M059J (cell line): ENCODE measurements at regions not wholly inside any gene's neighbourhood (a gene's known extent, or its start where the extent isn't known, plus 50 kb on each side); places are given as distances from the start of the nearest gene placed in this dataset.
"Not testable (repeated sequence)": the region's sequence is repeated elsewhere in the genome, so short reads cannot be mapped to it uniquely, and the experiment has no call there.

Experiments
- DNase-seq: peaks from one replicate; pipeline ENCODE4 v3.0.0-alpha.2; 2012; ENCODE audit warnings: low read depth

DNA sequence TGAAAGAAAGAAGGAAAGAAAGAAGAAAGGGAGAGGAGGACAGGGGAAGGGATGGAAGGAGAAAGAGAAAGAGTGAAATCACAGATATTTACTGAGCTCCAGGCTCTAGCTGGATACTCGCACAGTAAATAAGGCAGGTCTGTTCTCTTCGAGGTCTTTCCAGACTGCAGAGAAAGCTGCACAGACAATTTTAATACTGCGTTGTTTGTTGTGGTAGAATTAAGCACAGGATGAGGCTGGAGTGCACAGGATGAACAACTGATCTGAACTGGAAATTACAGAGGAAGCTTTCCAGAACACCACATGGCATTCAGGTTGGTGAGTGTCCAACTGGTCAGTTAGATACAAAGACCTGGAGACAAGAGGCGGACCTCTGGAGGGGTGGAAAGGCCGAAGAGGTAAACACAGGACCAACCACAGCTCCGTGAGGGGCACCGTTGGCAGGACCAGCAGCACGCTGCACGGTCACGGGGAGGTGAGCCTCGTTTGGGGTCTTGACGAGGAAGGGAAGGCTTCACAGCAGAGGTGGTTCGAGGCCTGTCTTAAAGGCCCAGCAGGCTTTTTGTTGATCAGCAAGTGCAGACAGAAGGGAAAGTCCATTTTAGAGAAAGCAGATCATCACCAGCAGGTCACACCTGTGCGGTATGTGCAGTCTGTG, 121.7 kb downstream of the ATP6V0E2 start:
- not testable (repeated sequence) for DNase-seq

DNA sequence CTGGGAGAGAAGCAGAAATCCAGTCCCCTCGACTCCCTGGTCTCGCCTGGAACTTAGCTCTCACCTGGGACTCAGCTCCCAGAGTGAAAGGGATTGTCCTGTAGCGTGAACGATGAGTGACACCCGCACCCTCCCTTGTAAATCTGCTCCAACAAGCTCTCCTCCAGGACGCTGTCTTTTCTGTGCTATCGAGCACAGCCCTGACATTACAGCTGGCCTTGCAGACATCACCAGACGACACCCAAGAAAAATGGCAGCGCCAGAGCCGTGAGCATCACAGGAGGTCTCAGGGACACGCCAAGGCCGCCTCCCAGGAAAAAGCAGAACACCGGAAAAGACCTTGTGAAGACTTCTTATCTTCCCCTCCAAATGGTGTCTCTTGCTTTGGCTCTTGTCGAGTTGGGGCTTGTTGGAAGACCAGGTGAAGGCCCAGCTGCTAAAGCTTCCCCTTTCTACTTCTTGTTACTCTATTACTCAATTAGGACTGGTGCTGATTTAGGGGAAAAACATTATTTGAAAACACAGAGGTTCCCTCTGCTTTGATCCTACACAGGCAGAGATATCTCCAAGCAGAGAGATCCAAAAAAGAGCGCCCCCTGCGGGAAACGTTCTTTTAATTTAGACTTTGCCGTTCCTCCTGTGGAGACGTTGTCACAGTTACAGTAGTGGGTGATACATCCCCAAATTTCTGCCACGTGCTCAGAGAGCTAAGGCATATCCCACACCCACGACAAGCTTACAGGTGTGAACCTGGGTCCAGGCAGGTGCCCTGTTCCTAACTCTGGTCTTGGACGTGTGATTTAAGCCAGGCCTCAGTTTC, 127.2 kb downstream of the ATP6V0E2 start:
- DNase-seq: not testable (repeated sequence)

DNA sequence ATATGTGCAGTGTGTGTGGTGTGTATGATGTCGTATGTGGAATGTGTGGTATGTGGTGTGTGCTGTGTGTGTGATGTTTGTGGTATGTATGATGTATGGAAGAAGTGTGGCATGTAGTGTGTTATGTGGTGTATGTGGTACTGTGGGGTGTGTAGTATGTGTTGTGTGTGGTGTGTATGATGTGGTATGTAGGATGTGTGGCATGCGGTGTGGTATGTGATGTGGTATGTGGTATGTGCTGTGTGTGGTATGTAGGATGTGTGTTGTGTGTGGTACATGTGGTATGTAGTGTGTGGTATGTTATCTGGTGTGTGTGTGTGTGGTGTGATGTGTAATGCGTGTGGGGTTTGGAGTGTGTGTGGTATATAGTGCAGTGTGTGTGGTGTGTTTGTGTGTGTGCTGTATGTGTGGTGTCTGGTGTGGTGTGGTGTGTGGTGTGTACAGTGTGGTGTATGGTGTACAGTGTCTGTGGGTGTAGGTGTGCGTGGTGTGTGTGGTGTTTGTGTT, 129.6 kb downstream of the ATP6V0E2 start:
- DNase-seq: no peak

DNA sequence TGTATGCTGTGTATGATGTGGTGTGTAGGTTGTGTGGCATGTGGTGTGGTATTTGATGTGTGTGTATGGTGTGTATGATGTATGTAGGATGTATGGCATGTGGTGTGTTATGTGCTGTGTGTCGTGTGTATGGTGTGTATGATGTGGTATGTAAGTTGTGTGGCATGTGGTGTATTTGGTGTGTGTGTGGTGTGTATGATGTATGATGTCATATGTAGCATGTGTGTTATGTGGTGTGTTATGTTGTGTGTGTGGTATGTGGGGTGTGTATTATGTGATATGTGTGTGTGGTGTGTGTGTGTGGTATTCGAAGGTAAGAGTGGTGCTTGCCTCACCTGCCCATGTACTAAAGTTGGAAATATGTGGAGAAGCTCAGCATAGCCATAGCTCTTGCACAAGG, 130.2 kb downstream of the ATP6V0E2 start:
- DNase-seq: not testable (repeated sequence)

DNA sequence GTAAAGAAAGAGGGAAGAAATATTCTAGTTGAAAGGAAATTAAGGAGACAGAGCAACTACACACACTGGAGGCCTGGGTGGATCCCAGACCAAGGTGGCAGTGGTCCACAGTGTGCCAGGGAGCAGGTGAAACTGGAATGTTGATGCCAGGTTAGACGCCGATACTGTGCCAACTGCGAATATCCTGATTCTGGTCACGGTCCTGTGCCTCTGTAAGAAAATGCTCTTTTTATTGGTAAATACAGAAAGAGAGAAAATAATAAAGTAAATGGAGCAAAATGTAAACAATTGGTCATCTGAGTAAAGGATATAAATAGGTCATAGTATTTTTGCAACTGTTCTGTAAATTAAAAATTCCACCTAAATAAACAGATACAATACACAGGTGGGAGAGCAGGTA, 131.1 kb downstream of the ATP6V0E2 start:
- not testable (repeated sequence) for DNase-seq

DNA sequence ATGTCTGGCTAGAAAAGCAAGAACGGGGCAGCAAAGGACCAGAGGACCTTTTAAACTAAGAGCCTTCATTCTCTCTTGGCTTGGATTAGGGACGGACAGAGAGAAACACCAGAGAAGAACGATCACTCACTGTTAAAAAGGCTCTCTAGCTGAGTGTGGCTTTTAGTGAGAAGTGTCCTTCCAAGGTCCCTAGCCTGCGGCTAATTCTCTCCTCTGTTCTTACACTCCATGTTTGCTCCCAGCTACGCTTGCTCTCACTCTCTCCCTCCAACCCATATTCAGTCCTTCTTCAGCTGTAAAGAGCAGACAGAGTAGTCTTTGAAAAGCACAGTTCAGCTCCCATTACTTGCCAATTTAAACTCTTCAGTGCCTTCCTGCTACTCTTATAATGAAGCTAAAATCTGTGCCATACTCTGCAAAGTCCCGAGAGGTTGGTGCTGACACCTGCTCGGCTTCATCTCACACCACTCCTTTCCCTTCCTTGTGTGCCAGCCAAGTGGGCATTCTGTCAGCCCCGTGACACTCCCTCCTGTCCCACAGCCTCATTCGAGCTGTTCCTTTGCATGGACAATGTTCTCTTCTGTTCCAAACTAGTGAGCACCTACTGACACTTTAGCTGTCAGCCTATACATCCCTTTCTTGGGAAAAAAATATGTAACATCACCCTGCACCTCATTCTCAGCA, 136.0 kb downstream of the ATP6V0E2 start:
- DNase-seq: not testable (repeated sequence)

DNA sequence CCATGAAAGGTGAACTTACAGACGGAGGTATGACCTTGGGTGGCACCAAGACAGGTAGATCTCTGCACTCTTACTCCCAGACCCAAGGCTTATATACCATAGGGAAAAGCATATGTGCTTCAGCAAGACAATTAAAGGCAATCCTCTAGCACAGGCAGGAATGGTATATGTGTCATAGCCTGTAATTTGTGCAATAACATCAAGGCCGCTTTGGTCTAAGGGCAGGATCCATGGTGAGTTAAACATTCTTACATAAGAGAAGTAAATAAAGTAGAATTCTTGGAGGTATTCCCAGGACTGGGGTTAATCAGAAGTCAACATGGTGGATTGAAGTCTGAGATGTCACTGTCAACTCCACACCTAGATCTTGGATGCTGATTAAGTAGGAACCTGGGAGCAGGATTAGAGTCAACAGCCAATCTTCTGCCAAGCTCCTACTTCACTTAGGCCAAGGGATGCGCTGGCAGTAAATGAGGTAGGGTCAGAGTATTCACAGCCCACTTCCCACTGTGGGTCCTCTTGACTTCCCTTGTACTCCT, 143.0 kb downstream of the ATP6V0E2 start:
- DNase-seq: not testable (repeated sequence)

DNA sequence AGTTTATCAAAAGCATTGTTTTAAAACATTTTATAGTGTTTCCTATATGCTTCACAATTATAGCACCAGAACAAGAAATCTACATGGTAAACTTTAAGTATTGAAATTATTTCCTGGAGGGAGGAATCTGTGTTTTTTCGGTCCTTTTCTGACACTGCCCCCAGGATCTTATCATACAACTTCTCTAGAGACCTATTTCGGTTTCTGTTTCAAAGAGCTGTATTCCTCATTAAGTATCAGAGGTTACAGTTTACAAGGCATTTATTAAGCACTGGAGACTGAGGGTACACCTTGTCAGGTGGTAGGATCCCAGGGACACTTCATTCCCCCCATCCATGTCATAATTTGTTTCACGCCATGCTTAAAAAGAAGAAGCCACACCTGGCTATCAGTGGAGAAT, 146.4 kb downstream of the ATP6V0E2 start:
- DNase-seq: not testable (repeated sequence)

DNA sequence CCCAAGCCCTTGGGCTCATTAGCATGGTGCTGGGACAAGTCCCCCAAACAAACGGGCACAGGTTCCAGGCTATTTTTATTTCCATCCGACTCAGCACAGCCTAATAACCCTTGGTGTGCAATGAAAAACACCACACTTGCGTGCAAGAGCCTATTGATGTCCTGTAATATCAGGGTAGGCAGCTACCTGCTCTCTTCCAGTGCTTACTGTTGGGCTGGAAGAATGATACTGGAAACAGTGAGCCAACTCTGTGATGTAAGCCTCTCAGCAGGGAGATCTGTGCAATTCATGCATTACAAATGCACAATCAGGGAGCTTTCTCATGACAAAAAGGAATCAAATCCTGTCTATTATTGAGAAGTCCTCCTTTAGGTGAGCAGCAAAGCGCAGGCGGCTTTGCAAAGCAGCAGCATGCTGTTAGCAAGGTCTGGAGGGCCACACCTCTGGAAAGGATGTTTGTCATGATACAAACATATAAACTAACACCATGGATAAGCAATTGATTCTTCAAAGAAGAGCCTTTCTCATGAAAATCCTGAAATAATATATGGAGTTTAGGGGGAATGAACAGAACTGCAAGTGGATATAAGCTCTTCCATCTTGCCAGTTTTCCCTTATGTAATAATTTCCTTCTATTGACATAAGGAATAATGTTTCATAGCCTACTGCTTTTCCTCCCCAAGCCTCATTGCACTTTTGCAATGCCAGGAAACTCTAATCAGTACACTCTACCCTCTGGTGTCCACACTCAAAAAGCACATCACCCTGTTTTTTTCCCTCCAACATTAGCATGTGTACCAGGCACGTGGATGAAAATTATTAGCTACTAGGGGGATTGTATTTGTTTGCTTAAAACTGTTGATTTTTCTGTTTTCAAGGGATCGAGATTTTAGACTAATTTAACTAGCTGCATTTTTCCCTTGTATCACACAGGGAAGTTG, 151.1 kb downstream of the ATP6V0E2 start:
- DNase-seq: not testable (repeated sequence)

DNA sequence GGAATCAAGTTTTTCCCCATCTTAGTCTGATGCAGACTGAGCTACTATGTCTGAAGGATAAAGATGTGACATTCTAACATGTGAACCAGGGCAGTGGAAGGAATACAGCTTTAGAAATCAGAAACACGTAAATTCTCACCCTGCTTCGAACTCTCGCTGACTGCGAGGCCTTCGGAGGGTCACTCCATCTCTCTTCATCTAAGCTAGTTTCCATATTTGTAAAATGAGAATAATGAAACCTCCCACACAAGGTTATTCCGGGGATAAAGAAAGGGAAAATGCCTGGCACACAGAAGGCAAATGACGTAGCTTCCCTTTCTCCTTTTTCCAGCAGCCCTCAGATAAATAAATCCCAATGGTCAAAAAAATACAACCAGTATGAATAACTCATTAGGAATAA, 152.0 kb downstream of the ATP6V0E2 start:
- not testable (repeated sequence) for DNase-seq

DNA sequence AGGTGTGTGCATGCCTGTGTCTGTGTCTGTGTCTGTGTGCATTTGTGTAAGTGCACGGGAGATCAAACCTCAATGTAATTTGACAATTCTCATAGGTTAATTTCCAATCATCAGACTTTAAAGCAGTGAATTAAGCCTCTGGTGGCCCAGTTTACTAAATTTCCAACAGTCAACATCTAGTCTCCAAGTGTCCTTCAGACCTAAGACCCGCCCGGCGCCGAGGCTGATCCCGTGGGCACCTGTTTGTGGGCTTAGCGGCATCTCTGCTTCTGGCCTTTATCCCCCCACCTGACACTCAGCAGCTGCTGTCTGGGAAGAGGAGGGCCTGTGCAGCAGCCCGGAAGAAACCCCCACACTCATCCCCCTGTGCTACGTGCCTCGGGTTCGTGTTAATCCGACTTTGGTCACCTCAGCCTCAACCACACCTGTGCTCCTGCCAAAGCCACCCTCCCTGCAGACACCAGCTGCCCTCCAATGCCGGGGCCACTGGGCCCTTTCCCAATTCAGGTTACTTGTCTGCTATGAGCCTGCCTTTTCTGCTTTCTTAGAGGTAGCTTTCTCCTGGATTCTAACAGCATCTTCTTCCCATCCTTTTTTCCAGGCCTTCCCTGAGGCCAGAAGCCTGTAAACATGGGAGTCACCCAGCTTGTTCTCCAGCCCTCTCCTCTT, 154.7 kb downstream of the ATP6V0E2 start:
- not testable (repeated sequence) for DNase-seq

DNA sequence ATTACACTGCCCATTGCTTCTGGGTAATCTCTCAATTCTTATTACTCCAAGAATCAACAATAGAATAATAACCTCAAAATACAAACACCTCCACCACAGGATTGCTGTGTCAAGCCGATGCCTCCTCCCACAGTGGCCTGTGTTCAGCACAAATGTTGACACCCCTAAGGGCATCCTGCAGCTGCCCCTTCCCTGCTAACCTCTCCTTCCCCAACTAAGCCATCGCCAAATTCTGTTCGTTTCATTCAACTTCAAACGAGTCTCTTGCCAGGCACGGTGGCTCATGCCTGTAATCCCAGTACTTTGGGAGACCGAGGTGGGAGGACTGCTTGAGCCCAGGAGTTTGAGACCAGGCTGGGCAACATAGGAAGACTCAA, 155.2 kb downstream of the ATP6V0E2 start:
- DNase-seq: not testable (repeated sequence)

DNA sequence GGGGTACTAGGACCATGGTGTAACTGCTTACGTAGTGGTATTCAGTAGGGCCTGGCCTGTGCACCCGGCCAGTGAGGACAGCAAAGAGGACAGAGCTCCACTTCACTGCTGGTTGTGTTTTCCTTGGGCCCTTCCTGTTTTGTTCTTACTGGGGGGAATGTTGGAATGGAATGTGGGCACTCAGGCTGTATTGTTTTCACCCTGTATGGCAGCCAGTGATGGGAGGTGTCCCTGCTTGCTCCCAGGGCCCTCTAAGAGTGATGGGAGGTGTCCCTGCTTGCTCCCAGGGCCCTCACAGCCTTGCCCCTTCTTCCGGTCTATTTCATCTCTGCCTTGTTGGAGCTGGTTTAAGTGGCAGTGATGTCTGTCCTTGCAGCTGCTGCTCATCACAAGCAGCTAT, 158.0 kb downstream of the ATP6V0E2 start:
- DNase-seq: not testable (repeated sequence)

DNA sequence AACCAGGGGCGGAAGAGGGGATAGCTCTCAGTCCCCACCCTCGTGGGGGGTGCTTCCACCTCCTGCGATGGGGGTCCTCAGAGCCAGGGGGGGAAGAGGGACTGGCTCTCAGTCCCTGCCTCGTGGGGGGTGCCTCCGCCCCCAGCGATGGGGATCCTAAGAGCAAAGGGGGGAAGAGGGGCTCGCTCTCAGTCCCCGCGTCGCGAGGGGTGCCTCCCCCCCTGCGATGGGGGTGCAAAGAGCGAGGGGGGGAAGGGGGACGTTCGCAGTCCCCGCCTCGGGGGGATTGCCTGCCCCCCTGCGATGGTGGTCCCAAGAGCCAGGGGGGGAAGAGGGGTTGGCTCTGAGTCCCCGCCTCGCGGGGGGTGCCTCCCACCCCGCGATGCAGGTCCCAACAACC, 159.9 kb downstream of the ATP6V0E2 start:
- DNase-seq: not testable (repeated sequence)

DNA sequence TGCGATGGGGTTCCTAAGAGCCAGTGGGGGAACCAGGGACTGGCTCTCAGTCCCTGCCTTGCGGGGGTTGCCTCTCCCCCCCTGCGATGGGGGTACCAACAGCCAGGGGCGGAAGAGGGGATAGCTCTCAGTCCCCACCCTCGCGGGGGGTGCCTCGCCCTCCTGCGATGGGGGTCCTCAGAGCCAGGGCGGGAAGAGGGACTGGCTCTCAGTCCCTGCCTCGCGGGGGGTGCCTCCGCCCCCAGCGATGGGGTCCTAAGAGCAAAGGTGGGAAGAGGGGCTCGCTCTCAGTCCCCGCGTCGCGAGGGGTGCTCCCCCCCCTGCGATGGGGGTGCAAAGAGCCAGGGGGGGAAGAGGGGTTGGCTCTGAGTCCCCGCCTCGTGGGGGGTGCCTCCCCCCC, 162.0 kb downstream of the ATP6V0E2 start:
- DNase-seq: not testable (repeated sequence)

DNA sequence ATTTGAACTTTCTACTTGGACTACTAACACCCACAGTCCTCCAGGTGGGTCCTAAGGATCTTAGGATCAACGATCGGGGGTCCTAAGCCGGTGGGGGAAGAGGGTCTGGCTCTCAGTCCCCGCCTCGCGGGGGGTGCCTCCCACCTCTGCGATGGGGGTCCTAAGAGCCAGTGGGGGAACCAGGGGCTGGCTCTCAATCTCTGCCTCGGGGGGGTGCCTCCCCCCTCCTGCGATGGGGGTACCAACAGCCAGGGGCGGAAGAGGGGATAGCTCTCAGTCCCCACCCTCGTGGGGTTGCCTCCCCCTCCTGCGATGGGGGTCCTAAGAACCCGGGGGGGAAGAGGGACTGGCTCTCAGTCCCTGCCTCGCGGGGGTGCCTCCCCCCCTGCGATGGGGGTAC, 165.3 kb downstream of the ATP6V0E2 start:
- DNase-seq: not testable (repeated sequence)

DNA sequence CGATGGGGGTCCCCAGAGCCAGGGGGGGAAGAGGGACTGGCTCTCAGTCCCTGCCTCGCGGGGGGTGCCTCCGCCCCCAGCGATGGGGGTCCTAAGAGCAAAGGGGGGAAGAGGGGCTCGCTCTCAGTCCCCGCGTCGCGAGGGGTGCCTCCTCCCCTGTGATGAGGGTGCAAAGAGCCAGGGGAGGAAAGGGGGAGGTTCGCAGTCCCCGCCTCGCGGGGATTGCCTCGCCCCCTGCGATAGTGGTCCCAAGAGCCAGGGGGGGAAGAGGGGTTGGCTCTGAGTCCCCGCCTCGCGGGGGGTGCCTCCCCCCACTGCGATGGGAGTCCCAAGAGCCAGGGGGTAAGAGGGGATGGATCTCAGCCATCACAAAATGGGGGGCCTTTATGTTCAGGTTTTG, 168.5 kb downstream of the ATP6V0E2 start:
- DNase-seq: not testable (repeated sequence)

DNA sequence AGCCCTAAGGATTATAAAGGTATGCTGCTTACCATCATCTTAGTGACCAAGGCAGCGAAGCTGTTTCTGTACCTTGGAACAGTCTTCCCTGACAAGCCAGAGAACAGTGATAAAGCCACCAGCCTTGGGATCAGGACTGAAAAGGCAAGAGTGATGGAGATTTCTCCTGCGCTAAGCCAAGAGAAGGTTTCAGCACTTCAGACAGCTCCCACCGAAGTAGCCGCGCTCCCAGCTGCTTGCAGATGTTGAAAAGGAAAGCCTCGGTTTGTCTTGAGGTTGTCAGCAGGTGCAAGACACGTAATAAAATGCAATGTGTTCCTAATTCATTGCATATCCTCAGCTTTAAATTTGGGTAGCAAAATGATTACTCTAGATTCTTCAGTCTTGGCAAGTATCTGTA, 171.0 kb downstream of the ATP6V0E2 start:
- DNase-seq: peak; percentile 19

DNA sequence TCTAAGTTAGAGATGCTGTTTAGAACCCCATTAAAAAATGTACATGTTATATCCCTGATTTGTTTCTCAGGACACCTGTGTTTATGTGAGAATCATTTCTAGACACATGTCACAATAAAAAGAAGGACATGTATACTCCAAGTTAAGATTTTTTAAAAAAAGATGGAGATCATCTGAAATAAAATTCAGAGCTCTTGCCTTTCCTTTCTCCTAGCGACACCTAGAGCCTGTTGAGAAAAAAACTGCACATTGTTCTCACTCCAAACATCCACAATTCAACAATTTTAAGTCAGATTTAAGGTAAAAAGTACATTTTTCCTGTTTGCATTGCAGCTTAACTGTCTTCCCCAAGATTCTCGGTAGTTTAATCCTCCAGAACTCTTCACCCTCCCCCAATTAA, 171.8 kb downstream of the ATP6V0E2 start:
- DNase-seq: not testable (repeated sequence)
